Medulla oblongata (tissue), 1 donor: ENCODE measurements at regions not wholly inside any gene's neighbourhood (a gene's known extent, or its start where the extent isn't known, plus 50 kb on each side); places are given as distances from the start of the nearest gene placed in this dataset.

Experiments used
- DNase-seq: peaks from one replicate; pipeline ENCODE4 v3.0.0-alpha.2; 2015; ENCODE audit errors: extremely low spot score

GRCh38 chr18:26794230-26795101 lies 71.0 kb downstream of the AQP4 start:
- DNase-seq: no peak

DNA sequence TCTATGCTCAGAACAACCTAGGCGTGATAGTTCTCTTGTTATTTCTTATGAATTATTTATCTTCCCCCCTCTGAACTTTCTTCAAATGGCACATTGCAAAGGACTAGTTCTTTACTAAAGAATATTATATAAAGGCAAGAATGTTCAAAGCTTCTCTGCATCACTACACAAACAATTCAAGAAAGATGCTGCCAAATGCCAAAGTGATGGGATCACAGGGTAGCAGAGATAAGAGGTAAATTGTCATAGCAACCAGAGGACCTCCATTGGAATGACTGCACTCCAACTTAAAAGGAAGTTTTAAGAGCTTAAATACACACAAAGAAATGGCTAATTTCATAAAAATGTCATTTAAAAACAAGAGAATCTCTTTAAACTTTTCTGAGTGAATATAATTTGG lies 72.8 kb downstream of the AQP4 start:
- DNase-seq: no peak

GRCh38 chr18:26791676-26792075 lies 73.8 kb downstream of the AQP4 start:
- DNase-seq: no peak

DNA sequence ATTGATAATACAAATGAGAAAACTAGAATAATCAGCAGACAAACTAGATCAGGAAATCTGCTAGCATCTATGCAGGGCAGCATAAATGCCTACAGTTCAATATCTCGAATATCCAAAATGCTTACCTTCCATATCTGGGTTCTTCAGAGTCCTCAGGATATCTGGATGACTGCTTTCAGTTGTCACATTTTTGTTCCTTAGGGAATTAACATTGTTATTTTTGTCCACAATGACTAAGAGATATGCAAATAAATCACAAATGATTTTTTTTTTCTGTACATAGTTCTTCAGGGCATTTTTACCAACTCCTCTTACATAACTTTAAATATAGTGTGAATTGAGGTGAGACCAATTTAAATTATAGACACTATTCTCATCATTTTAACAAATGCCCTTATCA lies 80.9 kb downstream of the AQP4 start:
- DNase-seq: no peak

DNA sequence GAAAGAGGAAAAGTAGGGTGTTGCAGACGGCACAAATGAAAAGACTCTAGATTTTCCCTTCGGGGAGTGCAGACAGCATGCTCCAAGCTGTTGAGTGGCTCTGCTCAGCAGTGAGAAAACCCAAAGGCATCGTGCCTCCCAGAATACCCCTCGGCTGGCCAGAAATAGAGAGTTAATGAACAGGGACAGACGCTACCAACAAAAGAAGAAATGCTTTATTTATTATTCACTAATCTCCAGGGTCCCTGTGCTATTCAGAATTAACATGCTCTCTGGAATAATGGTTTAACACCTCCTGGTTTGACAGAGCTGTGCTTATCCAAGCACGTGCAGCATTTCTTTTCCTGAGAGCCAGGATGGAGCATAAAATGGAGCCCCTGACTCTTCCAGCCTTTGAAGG lies 82.3 kb downstream of the AQP4 start:
- no peak for DNase-seq

DNA sequence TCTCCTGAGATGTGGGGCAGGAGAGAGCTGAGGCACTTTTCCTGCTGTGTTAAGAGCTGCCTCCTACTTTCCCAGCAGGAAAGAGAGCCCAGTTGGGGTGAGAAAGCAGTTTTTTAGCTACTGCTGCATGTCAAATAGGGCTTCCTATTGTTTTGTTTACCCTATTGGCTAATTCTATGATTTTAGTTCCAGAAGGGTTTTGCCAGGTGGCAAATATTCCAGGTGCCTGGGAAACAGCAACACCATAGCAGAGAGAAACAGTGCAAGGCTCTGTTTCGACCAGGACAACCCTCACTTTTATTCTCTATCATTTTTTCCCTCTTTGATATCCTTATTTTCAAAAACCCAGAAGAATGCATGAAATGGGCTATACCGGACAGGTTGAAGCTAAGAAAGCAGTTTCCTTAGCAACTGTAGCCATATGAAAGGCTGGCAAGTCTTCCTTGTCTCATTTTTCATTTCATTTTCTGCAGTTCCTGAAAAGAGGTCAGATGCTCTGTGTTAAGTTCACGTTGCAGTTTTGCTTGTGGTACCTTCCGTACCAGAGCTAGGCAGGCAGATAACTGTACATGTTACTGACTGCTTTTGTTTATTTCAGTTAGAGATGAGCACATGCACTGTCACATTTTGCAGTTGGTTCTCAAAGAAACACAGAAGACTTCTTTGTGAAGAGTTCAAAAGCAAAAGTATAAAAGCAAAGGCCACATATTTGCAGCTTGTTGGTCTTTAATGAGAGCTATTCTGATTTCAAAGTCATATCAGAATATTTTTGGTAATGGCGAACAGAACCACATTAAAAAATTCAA lies 84.8 kb downstream of the AQP4 start:
- DNase-seq: peak; percentile 36

DNA sequence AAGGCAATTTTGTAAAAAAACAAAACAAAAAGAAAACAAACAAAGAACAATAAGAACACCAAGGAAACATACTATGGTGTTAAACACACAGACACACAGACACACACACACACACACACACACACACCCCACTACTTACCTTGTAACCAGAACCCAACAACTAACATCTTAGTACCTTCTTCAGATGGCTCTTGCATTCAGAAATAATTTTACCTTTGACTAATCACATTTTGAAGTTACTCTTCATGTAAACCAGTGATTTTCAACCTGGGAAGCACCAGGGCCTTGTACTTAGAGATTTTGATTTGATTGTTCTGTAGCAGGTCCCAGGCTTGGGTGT lies 87.5 kb downstream of the AQP4 start:
- no peak for DNase-seq

- no peak for DNase-seq
These were observed 88.0 kb downstream of the AQP4 start for GRCh38 chr18:26777351-26778053.

DNA sequence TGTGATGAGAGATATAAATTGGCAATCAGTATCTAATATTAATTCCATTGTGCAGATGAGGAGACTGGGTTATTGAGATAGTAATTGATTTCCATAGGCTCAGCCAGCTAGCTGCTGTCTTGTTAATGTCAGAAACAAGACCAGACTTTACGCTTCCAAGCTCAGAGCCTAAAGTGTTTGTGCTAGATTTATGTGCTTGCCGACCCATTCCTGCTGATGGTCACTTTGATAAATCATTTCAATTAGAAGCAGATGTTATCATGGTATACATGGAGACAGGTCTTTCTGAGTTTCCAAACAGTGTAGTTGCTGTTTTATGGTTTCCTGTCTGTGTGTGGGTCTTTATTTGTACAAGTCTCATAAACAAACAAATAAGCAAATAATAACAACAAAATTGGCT lies 92.8 kb downstream of the AQP4 start:
- no peak for DNase-seq

- no peak for DNase-seq
These were observed 94.0 kb downstream of the AQP4 start for GRCh38 chr18:26771524-26771923.

GRCh38 chr18:26768385-26768784 lies 97.1 kb downstream of the AQP4 start:
- no peak for DNase-seq

DNA sequence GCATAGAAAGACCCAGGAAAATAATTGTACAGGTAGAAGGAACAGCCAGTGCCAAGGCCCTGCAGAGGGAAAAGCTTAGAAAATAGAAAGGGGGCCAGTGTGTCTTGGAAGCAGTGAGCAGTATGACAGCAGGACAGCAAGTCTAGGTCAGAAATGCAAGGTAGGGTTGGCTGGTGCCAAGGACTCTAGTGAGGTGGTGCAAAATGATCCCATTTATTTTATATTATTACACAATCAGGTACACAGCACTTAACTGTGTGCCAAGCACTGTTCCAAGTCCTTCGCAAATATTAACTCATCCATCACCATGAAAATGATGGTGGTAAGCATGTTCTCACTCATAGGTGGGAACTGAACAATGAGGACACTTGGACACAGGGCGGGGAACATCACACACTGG lies 100.0 kb downstream of the AQP4 start:
- no peak for DNase-seq

DNA sequence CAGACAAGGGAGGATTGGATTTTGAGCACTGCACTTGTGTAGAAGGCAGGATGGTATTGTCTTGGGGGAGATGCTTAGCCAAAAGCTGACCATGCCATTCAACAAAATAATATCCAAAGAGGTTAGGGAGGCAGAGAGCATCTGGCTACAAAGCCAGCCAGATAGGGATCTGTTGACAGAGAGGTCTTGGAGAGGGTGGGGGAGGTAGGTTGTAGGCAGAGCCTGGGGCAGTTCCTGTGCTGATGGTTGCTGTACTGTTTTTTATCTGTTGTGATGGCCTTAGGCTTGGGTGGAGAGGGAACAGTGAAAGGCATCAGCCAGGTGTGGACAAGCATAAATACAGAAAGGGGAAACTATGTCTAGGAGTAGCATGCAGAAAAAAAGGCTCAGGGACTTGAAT lies 100.9 kb downstream of the AQP4 start:
- no peak for DNase-seq

GRCh38 chr18:26764177-26764576 lies 101.3 kb downstream of the AQP4 start:
- DNase-seq: no peak

DNA sequence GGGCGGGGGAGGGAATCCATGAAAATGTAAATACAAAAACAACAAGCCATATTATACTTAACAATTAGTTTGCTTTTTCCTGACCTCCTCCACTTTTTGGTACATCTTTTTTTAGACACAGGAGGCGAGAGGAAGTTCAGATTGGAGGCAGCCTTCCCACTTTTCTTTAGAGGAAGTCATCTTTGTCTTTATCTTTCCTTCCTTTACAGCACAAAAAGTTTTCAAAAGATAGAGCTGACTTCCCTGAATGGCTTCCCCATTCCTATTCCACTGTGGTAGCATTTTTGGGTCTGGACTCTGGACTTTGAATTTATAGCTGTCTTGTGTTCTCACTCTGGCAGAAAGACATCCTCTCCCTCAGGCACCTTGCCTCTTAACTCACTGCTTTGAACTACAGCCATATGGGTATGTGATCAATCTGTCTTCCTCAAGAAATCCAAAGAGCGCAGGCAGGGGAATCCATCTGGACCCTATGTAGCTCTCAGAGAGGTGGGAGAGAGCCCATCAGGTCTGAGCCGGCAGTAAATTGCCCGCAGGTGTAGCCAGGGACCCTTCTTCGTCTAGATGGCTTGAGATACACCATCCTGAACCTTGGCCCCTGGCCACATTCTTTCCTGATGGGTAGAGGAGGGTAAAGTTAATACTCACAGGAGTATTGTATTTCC lies 101.9 kb downstream of the AQP4 start:
- DNase-seq: no peak

GRCh38 chr18:26757263-26758019 lies 108.1 kb downstream of the AQP4 start:
- no peak for DNase-seq

- no peak for DNase-seq
These were observed 109.0 kb downstream of the AQP4 start for GRCh38 chr18:26756556-26756955.

- no peak for DNase-seq
These were observed 118.6 kb downstream of the AQP4 start for GRCh38 chr18:26746826-26747475.

GRCh38 chr18:26746398-26746797 lies 119.1 kb downstream of the AQP4 start:
- DNase-seq: peak; percentile 17

- DNase-seq: peak; percentile 37
These were observed 120.0 kb downstream of the AQP4 start for GRCh38 chr18:26745288-26746181.
